IPS DF 6.9 (cell line): ENCODE measurements at regions not wholly inside any gene's neighbourhood (a gene's known extent, or its start where the extent isn't known, plus 50 kb on each side); places are given as distances from the start of the nearest gene placed in this dataset.

Experiments
- DNase-seq: peaks from one replicate; pipeline ENCODE4 v3.0.0-alpha.2; 2013; ENCODE audit warnings: low read depth, low spot score
- H3K27ac ChIP-seq: one replicate; pipeline ENCODE4 v1.5.1; 2013; ENCODE audit warnings: low read length, control low read depth
- H3K27me3 ChIP-seq: 2 replicates; pipeline ENCODE4 v1.6.1; 2013; ENCODE audit warnings: mild to moderate bottlenecking, low read length; ENCODE audit not compliant: control insufficient read depth, insufficient read depth
- H3K36me3 ChIP-seq: 2 replicates; pipeline ENCODE4 v1.6.1; 2013; ENCODE audit warnings: low read length; ENCODE audit not compliant: control insufficient read depth, insufficient read depth
- H3K4me1 ChIP-seq: 2 replicates; pipeline ENCODE4 v1.6.1; 2013; ENCODE audit warnings: low read length; ENCODE audit not compliant: control insufficient read depth, insufficient read depth
- H3K4me3 ChIP-seq: 2 replicates; pipeline ENCODE4 v1.5.1; 2013; ENCODE audit warnings: mild to moderate bottlenecking, low read length
- H3K9me3 ChIP-seq: 2 replicates; pipeline ENCODE4 v1.6.1; 2013; ENCODE audit warnings: low read length, inconsistent platforms; ENCODE audit not compliant: control insufficient read depth, insufficient read depth
- WGBS: extraction: QIAGEN DNeasy Blood & Tissue Kit; methylation state at CpG from one replicate; pipeline ENCODE4 v1.1.7; 2013; ENCODE audit warnings: mixed read lengths, missing lambda C conversion rate; ENCODE audit not compliant: insufficient read length, insufficient coverage; 5-methylcytosine and 5-hydroxymethylcytosine counted together

GRCh38 chr21:16537501-16537900, 807.7 kb downstream of the USP25 start:
- H3K27me3 ChIP-seq = no peaks in the 10 kb centered on the region
- no peaks in the 10 kb centered on the region for H3K4me1 ChIP-seq
- WGBS = no CpG with 5 or more reads among the region's 2 CpGs
- no peaks in the 10 kb centered on the region for H3K36me3 ChIP-seq
- H3K27ac ChIP-seq = no peak overlapping the region
- no peak for DNase-seq
- H3K4me3 ChIP-seq = no peak overlapping the region
- no peaks in the 10 kb centered on the region for H3K9me3 ChIP-seq

DNA sequence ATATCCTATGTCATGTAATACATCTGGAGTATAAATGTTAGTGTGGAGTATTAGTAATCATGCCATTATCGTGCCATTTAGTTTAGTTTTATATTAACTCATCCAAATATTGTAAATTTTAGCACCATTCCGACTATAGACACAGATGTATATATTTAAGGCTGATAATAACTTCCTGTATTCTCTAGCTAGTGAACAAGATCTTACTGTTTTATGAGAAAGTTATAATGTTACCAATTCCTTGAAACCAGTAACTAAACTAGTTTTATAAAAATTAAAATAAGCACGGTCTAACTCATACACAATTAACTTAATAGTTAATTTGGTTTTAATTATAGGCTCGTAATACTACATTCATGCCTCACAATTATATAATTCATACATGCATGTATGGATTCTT, 808.6 kb downstream of the USP25 start:
- no CpG with 5 or more reads among the region's 4 CpGs for WGBS
- H3K27ac ChIP-seq = no peak overlapping the region

GRCh38 chr21:16538936-16539440, 809.2 kb downstream of the USP25 start:
- H3K27me3 ChIP-seq = no peaks in the 10 kb centered on the region
- H3K4me3 ChIP-seq = no peak overlapping the region
- no peak overlapping the region for H3K27ac ChIP-seq
- no peaks in the 10 kb centered on the region for H3K36me3 ChIP-seq
- WGBS = no CpG with 5 or more reads among the region's 7 CpGs
- no peaks in the 10 kb centered on the region for H3K9me3 ChIP-seq
- no peaks in the 10 kb centered on the region for H3K4me1 ChIP-seq
- no peak for DNase-seq

More for the DNA sequence above, 808.6 kb downstream of the USP25 start:
- Histone ChIP-seq H3K27me3 (no peaks in the 10 kb centered on the region), H3K9me3 (no peaks in the 10 kb centered on the region), H3K36me3 (no peaks in the 10 kb centered on the region), H3K4me1 (no peaks in the 10 kb centered on the region), H3K4me3 (no peak overlapping the region)
- no peak for DNase-seq

- Histone ChIP-seq H3K9me3 (no peaks in the 10 kb centered on the region), H3K27me3 (no peaks in the 10 kb centered on the region), H3K36me3 (no peaks in the 10 kb centered on the region), H3K4me1 (no peaks in the 10 kb centered on the region), H3K27ac (no peak overlapping the region), H3K4me3 (no peak overlapping the region)
- DNase-seq = no peak
- WGBS = no CpG with 5 or more reads among the region's 3 CpGs
Observed at GRCh38 chr21:16540966-16541727, 811.4 kb downstream of the USP25 start.

DNA sequence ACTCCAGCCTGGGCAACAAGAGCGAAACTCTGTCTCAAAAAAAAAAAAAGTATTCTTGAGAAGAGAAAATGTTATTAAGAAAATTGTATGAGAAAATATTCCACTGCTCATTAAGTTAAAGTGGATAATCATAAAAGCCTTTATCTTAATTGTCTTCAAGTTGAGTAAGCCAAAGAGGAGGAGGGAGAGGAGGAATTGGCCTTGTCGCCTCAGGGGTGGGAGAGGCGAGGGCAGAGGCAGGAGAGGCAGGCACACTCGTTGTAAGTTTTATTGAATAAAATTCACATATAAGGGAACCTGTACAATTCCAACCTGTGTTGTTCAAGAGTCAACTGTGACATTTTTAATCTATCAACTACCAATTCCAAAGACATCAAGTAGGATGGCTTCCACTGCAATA, 820.3 kb downstream of the USP25 start:
- no peaks in the 10 kb centered on the region; the same call in 1 of the 2 replicates for H3K4me1 ChIP-seq
- WGBS = no CpG with 5 or more reads among the region's 4 CpGs
- H3K27ac ChIP-seq = no peak overlapping the region

DNA sequence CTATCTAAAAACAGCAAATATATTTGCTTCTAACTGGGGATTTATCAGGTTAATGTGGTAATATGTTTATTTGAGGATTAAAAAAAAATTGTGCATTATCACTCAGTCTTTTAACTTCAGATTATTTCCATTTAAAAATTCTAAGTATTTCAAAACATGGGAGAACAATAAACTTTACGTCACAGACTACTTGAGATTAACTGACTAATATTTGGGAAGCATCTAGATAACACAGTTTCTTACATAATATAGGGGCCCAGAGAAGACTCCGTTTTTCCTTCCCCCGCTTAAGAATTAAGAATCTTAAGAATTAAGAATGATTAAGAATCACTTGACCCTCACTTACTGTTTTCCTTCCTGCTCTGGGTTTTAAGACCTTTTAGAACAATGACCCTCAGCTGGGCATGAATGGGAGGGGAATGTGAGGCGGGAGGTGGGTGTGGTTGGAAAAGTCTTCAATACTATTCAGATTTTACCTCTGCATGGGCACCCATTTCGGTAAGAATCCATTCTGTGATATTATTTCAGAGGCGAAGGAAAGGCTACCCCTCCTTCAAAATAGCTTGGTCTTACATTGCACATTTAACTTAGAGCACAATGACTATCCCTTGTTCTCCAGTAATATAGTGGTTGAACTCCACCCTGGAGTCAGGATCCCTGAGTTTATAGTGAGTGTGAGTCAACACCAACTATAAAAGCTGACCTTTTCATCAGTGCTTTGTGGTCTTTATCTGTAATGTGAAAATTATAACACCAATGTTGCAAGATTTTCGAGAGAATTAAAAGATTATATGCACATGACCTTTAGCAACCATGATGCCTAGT, 821.3 kb downstream of the USP25 start:
- DNase-seq = no peak
- no peak overlapping the region for H3K27ac ChIP-seq

More for the DNA sequence above, 820.3 kb downstream of the USP25 start:
- Histone ChIP-seq H3K4me3 (no peak overlapping the region), H3K9me3 (no peaks in the 10 kb centered on the region), H3K27me3 (no peaks in the 10 kb centered on the region), H3K36me3 (no peaks in the 10 kb centered on the region)
- DNase-seq = no peak

DNA sequence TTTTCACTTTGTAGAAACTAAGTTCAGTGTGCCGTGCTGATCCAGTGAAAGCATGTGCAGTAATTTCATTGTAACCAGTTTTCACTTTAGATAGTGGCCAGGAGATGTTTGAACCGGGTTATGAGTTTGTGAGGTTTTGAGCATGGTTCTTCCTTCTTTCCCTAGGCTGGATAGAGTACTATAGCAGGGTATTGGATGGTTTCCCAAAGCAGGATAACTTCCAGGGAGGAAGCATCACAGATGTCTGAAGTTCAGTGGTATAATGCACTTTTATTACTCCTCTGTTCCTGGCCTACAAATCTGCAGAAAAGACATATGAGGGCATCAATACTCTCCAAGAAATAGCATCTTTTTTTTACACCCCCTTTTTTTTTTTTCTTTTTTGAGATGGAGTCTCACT, 823.1 kb downstream of the USP25 start:
- H3K36me3 ChIP-seq = no peaks in the 10 kb centered on the region
- no peaks in the 10 kb centered on the region for H3K9me3 ChIP-seq
- WGBS = no CpG with 5 or more reads among the region's 2 CpGs
- H3K4me3 ChIP-seq = no peak overlapping the region
- no peaks in the 10 kb centered on the region for H3K27me3 ChIP-seq
- DNase-seq = no peak
- H3K27ac ChIP-seq = no peak overlapping the region
- H3K4me1 ChIP-seq = no peaks in the 10 kb centered on the region; the same call in 1 of the 2 replicates

More for the DNA sequence above, 821.3 kb downstream of the USP25 start:
- no peaks in the 10 kb centered on the region for H3K36me3 ChIP-seq
- no peaks in the 10 kb centered on the region for H3K27me3 ChIP-seq
- WGBS = no CpG with 5 or more reads among the region's 7 CpGs
- H3K4me3 ChIP-seq = no peak overlapping the region
- H3K4me1 ChIP-seq = no peaks in the 10 kb centered on the region; the same call in 1 of the 2 replicates
- no peaks in the 10 kb centered on the region for H3K9me3 ChIP-seq

GRCh38 chr21:16554503-16554902, 824.7 kb downstream of the USP25 start:
- Histone ChIP-seq H3K27ac (no peak overlapping the region), H3K4me1 (no peaks in the 10 kb centered on the region; the same call in 1 of the 2 replicates)
- WGBS = no CpG with 5 or more reads among the region's 9 CpGs

GRCh38 chr21:16563116-16563515, 833.3 kb downstream of the USP25 start:
- DNase-seq = no peak
- H3K36me3 ChIP-seq = no peaks in the 10 kb centered on the region
- no CpG with 5 or more reads among the region's 7 CpGs for WGBS

More at GRCh38 chr21:16554503-16554902, 824.7 kb downstream of the USP25 start:
- no peak for DNase-seq
- Histone ChIP-seq H3K4me3 (no peak overlapping the region), H3K9me3 (no peaks in the 10 kb centered on the region), H3K36me3 (no peaks in the 10 kb centered on the region), H3K27me3 (no peaks in the 10 kb centered on the region)

GRCh38 chr21:16563795-16564194, 834.0 kb downstream of the USP25 start:
- Histone ChIP-seq H3K27me3 (no peaks in the 10 kb centered on the region), H3K4me3 (no peak overlapping the region), H3K27ac (no peak overlapping the region), H3K9me3 (no peaks in the 10 kb centered on the region), H3K4me1 (0 out of 2 replicates have a peak, but pooled peaks cover 2% of the 10 kb centered on the region), H3K36me3 (no peaks in the 10 kb centered on the region)
- no CpG with 5 or more reads among the region's 7 CpGs for WGBS
- DNase-seq = peak; percentile 41

More at GRCh38 chr21:16563116-16563515, 833.3 kb downstream of the USP25 start:
- 0 out of 2 replicates have a peak, but pooled peaks cover 2% of the 10 kb centered on the region for H3K4me1 ChIP-seq
- no peaks in the 10 kb centered on the region for H3K27me3 ChIP-seq
- no peaks in the 10 kb centered on the region for H3K9me3 ChIP-seq
- H3K27ac ChIP-seq = no peak overlapping the region
- no peak overlapping the region for H3K4me3 ChIP-seq
